Thymus (tissue), 11 donors: ENCODE measurements at regions not wholly inside any gene's neighbourhood (a gene's known extent, or its start where the extent isn't known, plus 50 kb on each side); places are given as distances from the start of the nearest gene placed in this dataset.
"Not testable (repeated sequence)": the region's sequence is repeated elsewhere in the genome, so short reads cannot be mapped to it uniquely, and the experiment has no call there.

Experiments used
- DNase-seq, 9 donors: peaks; one replicate each; pipeline ENCODE4 v3.0.0-alpha.2; 2013; ENCODE audit warnings: low spot score in 9 of 9, low read depth in 6 of 9, missing footprints in 1 of 9
- H3K27ac ChIP-seq, 2 donors: one replicate each; pipeline ENCODE4 v1.5.1; 2013; ENCODE audit warnings: control low read depth in 1 of 2, low read depth in 1 of 2, low read length in 1 of 2, mild to moderate bottlenecking in 1 of 2, moderate library complexity in 1 of 2
- H3K27me3 ChIP-seq, 2 donors: one replicate each; pipeline ENCODE4 v1.5.1; 2013; ENCODE audit warnings: low read length in 1 of 2; ENCODE audit not compliant: control insufficient read depth in 2 of 2, insufficient read depth in 1 of 2
- H3K36me3 ChIP-seq, 2 donors: one replicate each; pipeline ENCODE4 v1.5.1; 2013; ENCODE audit warnings: low read length in 1 of 2, mild to moderate bottlenecking in 1 of 2, moderate library complexity in 1 of 2; ENCODE audit not compliant: control insufficient read depth in 2 of 2, insufficient read depth in 2 of 2
- H3K4me1 ChIP-seq, 2 donors: one replicate each; pipeline ENCODE4 v1.5.1; 2013; ENCODE audit warnings: low read length in 2 of 2; ENCODE audit not compliant: control insufficient read depth in 2 of 2, insufficient read depth in 2 of 2
- H3K4me3 ChIP-seq, 2 donors: one replicate each; pipeline ENCODE4 v1.5.1; 2013; ENCODE audit warnings: low read length in 2 of 2, control low read depth in 1 of 2, mild to moderate bottlenecking in 1 of 2
- H3K9me3 ChIP-seq, 2 donors: one replicate each; pipeline ENCODE4 v1.5.1; 2013; ENCODE audit warnings: low read length in 1 of 2, mild to moderate bottlenecking in 1 of 2; ENCODE audit not compliant: control insufficient read depth in 2 of 2, insufficient read depth in 1 of 2
- WGBS: extraction: QIAGEN DNeasy Blood & Tissue Kit; methylation state at CpG from one replicate; pipeline ENCODE4 v1.1.7; 2013; 5-methylcytosine and 5-hydroxymethylcytosine counted together
- donor health status: healthy.

- H3K27me3 ChIP-seq, result no peaks in the 10 kb centered on the region
- no peaks in the 10 kb centered on the region for H3K36me3 ChIP-seq
- no peak overlapping the region for H3K27ac ChIP-seq
- no peaks in the 10 kb centered on the region for H3K9me3 ChIP-seq
- no peak for DNase-seq
- no peak overlapping the region for H3K4me3 ChIP-seq
- H3K4me1 ChIP-seq, result no peaks in the 10 kb centered on the region
Measured at GRCh38 chr2:188675391-188676009, 298.7 kb upstream of the COL3A1 start.

DNA sequence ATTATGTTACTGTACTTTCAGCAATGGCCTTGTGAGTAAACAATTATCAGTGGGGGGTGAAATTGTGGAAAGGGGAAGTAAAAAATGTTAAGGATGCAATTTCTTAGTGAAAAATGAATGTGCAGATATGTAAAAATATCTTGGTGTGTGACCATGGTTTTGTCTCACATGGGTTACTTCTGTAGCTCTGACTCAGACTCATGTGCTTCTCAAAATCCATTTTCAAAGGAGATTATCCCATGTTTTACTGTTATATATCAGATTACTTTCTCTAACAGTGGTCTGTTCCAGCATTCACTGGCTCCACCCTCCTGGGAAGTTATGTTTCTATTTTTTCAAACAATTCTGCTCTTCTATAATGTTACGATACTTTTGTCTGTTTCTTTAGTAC is 298.2 kb upstream of the COL3A1 start:
- 95% methylated on average over 1 of the region's 1 CpG for WGBS
- H3K4me3 ChIP-seq, result no peak overlapping the region
- H3K4me1 ChIP-seq, result no peaks in the 10 kb centered on the region
- no peak overlapping the region for H3K27ac ChIP-seq
- no peaks in the 10 kb centered on the region for H3K9me3 ChIP-seq
- no peaks in the 10 kb centered on the region for H3K27me3 ChIP-seq
- no peaks in the 10 kb centered on the region for H3K36me3 ChIP-seq
- no peak for DNase-seq

- H3K9me3 ChIP-seq, result no peaks in the 10 kb centered on the region
- H3K4me1 ChIP-seq, result no peaks in the 10 kb centered on the region
- no peak overlapping the region for H3K4me3 ChIP-seq
- no peak overlapping the region for H3K27ac ChIP-seq
- H3K36me3 ChIP-seq, result no peaks in the 10 kb centered on the region
- DNase-seq, result no peak
- H3K27me3 ChIP-seq, result no peaks in the 10 kb centered on the region
Measured at GRCh38 chr2:188677142-188677541, 297.0 kb upstream of the COL3A1 start.

GRCh38 chr2:188678882-188679281 is 295.3 kb upstream of the COL3A1 start:
- Histone ChIP-seq H3K4me1 (no peaks in the 10 kb centered on the region), H3K36me3 (no peaks in the 10 kb centered on the region), H3K9me3 (no peaks in the 10 kb centered on the region), H3K27me3 (no peaks in the 10 kb centered on the region), H3K4me3 (no peak overlapping the region), H3K27ac (no peak overlapping the region)
- DNase-seq, result no peak
- WGBS, result 82% methylated on average over 2 of the region's 2 CpGs

- Histone ChIP-seq H3K27me3 (no peaks in the 10 kb centered on the region), H3K36me3 (no peaks in the 10 kb centered on the region)
- WGBS, result 78% methylated on average over 1 of the region's 1 CpG
Measured at GRCh38 chr2:188682838-188683237, 291.3 kb upstream of the COL3A1 start.

GRCh38 chr2:188684795-188685194 is 289.4 kb upstream of the COL3A1 start:
- WGBS, result 91% methylated on average over 3 of the region's 3 CpGs
- Histone ChIP-seq H3K4me3 (no peak overlapping the region), H3K4me1 (no peaks in the 10 kb centered on the region), H3K9me3 (no peaks in the 10 kb centered on the region), H3K27ac (no peak overlapping the region), H3K36me3 (no peaks in the 10 kb centered on the region), H3K27me3 (no peaks in the 10 kb centered on the region)
- no peak for DNase-seq

More at GRCh38 chr2:188682838-188683237, 291.3 kb upstream of the COL3A1 start:
- Histone ChIP-seq H3K9me3 (no peaks in the 10 kb centered on the region), H3K4me3 (no peak overlapping the region), H3K4me1 (no peaks in the 10 kb centered on the region), H3K27ac (no peak overlapping the region)
- DNase-seq, result no peak

DNA sequence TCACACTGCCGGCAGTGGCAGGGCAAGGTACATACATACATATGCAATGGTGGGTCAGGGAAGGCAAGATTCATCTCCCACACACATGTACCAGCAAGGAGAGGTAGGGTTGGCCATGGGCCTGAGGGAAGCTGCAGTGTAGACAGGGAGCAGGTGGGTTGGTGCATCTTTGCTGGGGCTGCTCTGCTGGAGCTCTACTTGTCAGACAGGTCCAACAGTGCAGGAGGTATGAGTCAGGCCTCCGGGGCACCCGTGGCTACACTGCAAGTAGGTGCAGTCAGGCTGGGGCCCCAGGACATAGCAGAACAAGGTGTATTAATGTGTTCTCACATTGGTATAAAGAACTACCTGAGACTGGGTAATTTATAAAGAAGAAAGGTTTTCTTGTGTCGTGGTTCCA is 281.1 kb upstream of the COL3A1 start:
- Histone ChIP-seq H3K27ac (no peak overlapping the region), H3K4me3 (no peak overlapping the region), H3K9me3 (no peaks in the 10 kb centered on the region), H3K27me3 (no peaks in the 10 kb centered on the region), H3K4me1 (no peaks in the 10 kb centered on the region), H3K36me3 (no peaks in the 10 kb centered on the region)
- DNase-seq, result no peak
- 96% methylated on average over 4 of the region's 4 CpGs for WGBS

GRCh38 chr2:188693771-188694170 is 280.4 kb upstream of the COL3A1 start:
- H3K27ac ChIP-seq, result no peak overlapping the region
- no peak for DNase-seq
- H3K4me1 ChIP-seq, result no peaks in the 10 kb centered on the region
- no peak overlapping the region for H3K4me3 ChIP-seq
- no peaks in the 10 kb centered on the region for H3K9me3 ChIP-seq
- no peaks in the 10 kb centered on the region for H3K36me3 ChIP-seq
- H3K27me3 ChIP-seq, result no peaks in the 10 kb centered on the region
- whole genome bisulfite sequencing, result 82% methylated on average over 2 of the region's 2 CpGs

GRCh38 chr2:188695953-188696352 is 278.2 kb upstream of the COL3A1 start:
- Histone ChIP-seq H3K4me3 (no peak overlapping the region), H3K4me1 (no peaks in the 10 kb centered on the region), H3K27me3 (no peaks in the 10 kb centered on the region), H3K36me3 (no peaks in the 10 kb centered on the region), H3K27ac (no peak overlapping the region), H3K9me3 (no peaks in the 10 kb centered on the region)
- WGBS, result 5% methylated on average over 3 of the region's 3 CpGs
- DNase-seq, result peak in 7 of 9 donors; percentile 0 to 43 (median 4)

GRCh38 chr2:188698151-188698550 is 276.0 kb upstream of the COL3A1 start:
- H3K4me3 ChIP-seq, DNase-seq, H3K36me3 ChIP-seq, H3K4me1 ChIP-seq, H3K27me3 ChIP-seq, H3K27ac ChIP-seq, H3K9me3 ChIP-seq: not testable (repeated sequence)
- 92% methylated on average over 1 of the region's 1 CpG for WGBS
